GM06990 (cell line): ENCODE measurements at regions not wholly inside any gene's neighbourhood (a gene's known extent, or its start where the extent isn't known, plus 50 kb on each side); places are given as distances from the start of the nearest gene placed in this dataset.

Experiments
- DNase-seq: peaks from one replicate; pipeline ENCODE4 v3.0.0-alpha.2; 2011; ENCODE audit not compliant: insufficient read length; ENCODE audit errors: extremely low read depth
- H3K27me3 ChIP-seq: replicated peaks from 2 replicates; pipeline ENCODE4 v1.6.0; 2011; ENCODE audit warnings: low read length; ENCODE audit not compliant: control insufficient read depth, insufficient read depth
- H3K36me3 ChIP-seq: 2 replicates; pipeline ENCODE4 v1.5.1; 2011; ENCODE audit warnings: low read length; ENCODE audit not compliant: control insufficient read depth, insufficient read depth
- H3K4me3 ChIP-seq: replicated peaks from 2 replicates; pipeline ENCODE4 v1.5.1; 2011; ENCODE audit warnings: low read depth, mild to moderate bottlenecking, control low read depth, low read length
- TF ChIP-seq, protein P1 (sequence below): IDR thresholded peaks from 2 replicates; pipeline ENCODE4 v1.5.1; 2011; ENCODE audit warnings: low read length, control low read depth, mild to moderate bottlenecking, inconsistent platforms; ENCODE audit not compliant: insufficient read depth, poor library complexity, severe bottlenecking

DNA sequence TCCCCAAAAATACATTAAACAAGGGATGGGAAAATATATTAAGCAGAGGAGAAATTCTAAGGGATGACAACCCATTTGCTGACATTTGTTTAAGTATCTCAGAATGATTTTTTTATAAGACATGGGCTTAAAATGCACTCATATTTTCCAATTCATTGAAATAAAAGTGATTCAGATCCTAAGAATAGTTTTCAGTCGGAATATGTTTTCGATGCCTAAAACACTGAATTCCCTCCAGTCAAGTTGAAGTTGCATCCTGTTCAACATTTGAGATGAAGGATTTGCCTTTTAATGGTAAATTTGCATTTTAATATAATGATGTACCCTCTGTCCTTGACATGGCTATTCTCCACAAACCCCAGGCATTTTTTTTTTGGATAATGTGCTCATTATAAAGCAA, 79.3 kb downstream of the PTCHD4 start:
- Histone ChIP-seq H3K4me3 (no peak overlapping the region), H3K27me3 (no peaks in the 10 kb centered on the region), H3K36me3 (no peaks in the 10 kb centered on the region)
- DNase-seq = no peak
- TF ChIP-seq, protein P1, sequence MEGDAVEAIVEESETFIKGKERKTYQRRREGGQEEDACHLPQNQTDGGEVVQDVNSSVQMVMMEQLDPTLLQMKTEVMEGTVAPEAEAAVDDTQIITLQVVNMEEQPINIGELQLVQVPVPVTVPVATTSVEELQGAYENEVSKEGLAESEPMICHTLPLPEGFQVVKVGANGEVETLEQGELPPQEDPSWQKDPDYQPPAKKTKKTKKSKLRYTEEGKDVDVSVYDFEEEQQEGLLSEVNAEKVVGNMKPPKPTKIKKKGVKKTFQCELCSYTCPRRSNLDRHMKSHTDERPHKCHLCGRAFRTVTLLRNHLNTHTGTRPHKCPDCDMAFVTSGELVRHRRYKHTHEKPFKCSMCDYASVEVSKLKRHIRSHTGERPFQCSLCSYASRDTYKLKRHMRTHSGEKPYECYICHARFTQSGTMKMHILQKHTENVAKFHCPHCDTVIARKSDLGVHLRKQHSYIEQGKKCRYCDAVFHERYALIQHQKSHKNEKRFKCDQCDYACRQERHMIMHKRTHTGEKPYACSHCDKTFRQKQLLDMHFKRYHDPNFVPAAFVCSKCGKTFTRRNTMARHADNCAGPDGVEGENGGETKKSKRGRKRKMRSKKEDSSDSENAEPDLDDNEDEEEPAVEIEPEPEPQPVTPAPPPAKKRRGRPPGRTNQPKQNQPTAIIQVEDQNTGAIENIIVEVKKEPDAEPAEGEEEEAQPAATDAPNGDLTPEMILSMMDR = no peak

DNA sequence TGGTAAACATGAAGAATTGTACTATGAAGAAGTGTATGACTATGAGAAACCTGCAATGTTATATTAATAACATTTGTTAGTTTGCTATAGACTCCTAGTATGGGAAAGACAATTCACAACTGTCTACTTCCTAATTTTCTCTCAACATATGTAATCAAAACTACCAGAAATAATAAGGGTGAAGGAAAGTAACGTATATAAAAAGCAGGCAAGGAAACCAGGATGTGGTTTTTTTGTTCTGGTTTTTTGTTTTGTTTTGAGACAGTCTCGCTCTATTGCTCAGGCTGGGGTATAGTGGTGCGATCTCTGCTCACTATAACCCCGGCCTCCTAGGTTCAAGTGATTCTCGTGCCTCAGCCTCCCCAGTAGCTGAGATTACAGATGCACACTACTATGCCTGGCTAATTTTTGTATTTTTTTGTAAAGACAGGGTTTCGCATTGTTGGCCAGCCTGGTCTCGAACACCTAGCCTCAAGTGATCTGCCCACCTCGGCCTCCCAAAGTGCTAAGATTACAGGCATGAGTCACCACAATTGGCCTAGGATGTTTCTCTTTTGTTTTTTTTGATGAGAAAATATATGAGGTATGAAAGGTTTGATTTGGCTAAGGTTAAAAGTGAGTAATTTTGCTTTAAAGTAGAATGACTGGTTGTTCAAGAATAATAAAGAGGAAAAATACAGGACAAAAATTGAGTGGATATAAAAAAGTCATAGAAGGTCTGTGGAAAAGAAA, 83.1 kb downstream of the PTCHD4 start:
- DNase-seq = peak; percentile 52
- TF ChIP-seq, protein P1 = no peak
- Histone ChIP-seq H3K27me3 (no peaks in the 10 kb centered on the region), H3K4me3 (no peak overlapping the region), H3K36me3 (no peaks in the 10 kb centered on the region)

DNA sequence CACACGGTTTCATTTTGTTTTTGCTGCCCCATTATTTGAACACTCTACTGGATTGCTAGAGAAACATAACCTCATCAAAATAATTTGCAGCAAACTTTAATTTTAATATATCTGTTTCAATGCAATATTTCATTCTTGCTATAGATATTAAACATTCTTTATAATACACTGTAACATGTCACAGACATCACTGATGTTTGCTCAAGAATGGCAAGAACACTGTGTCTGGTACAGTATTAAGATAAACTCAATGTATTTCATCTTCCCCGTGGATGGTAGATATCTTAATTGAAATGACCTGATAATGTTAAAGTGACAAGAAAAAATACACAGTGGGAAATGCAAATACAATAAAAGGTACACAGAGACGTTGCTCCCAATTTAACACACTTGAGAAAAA, 86.0 kb downstream of the PTCHD4 start:
- no peaks in the 10 kb centered on the region for H3K36me3 ChIP-seq
- DNase-seq = no peak
- TF ChIP-seq, protein P1 = no peak
- no peak overlapping the region for H3K4me3 ChIP-seq
- no peaks in the 10 kb centered on the region for H3K27me3 ChIP-seq

DNA sequence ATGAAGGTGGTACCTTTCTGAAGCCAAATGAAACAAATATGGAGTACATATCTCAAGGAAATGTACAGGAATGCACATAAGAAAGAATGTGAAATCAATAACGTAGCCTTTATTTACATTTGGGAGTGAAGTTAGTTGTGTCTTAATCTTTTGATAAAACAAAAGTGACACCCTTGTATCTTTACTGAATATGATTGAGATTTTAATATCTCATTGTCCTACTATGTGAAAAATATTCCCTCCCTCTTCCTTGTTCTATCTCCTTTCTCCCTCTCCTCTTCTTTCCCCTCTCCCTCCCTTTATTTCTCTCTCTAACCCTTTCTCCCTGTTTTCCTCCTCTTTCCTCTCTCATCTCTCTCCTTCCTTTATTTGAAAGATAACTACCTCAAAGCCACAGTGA, 89.1 kb downstream of the PTCHD4 start:
- DNase-seq = no peak
- no peak overlapping the region for H3K4me3 ChIP-seq
- TF ChIP-seq, protein P1 = no peak

DNA sequence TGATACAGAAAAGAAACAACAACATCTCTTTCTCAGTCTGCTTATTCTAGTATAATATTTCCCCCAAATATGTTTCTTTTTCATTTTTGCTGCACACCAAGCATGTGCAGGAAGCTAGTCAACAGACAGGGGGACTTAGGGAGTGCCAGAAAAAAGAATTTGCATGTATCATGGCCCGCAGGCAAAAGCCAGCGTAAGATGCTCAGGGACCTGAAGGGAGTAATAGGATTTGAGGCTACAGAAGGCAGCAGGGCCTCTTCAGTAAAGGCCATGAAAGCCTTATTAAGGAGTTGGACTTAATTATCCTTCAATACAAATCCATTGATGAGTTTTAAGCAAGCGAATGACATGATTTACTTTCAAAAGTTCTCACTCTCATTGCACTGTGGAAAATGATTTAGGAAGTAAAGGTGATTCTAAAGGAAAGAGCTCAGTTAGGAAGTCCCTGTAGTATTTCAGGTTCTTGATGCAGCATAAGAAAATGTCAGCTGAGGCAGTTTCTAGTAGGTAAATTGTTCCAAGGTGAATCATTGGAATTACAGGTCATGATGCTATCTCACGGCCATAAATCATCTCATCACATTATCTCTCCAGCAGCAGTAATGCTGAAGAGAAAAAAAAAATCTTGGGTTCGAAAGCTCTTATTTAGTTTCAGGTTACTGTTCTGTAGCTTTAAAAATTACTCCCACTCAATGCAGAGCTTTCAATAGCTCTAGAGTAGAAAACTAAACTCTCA, 94.8 kb downstream of the PTCHD4 start:
- no peak for DNase-seq
- H3K4me3 ChIP-seq = no peak overlapping the region
- no peaks in the 10 kb centered on the region for H3K27me3 ChIP-seq
- TF ChIP-seq, protein P1 = no peak
- no peaks in the 10 kb centered on the region for H3K36me3 ChIP-seq

More for the DNA sequence above, 89.1 kb downstream of the PTCHD4 start:
- no peaks in the 10 kb centered on the region for H3K36me3 ChIP-seq
- H3K27me3 ChIP-seq = no peaks in the 10 kb centered on the region
